OCI-LY3 (cell line): ENCODE measurements at regions not wholly inside any gene's neighbourhood (a gene's known extent, or its start where the extent isn't known, plus 50 kb on each side); places are given as distances from the start of the nearest gene placed in this dataset.

Source experiments
- H2AFZ ChIP-seq: fragments of 200-600, 300-600 bp; shearing (Covaris generic); 2 replicates; pipeline ENCODE4 v1.6.0; 2014; ENCODE audit warnings: antibody characterized with exemption, low read depth, low read length
- H3K27ac ChIP-seq: fragments of 200-600, 300-600 bp; sonication (generic); 2 replicates; pipeline ENCODE4 v1.5.1; 2014; ENCODE audit warnings: mild to moderate bottlenecking, low read length, moderate library complexity, mixed read lengths
- H3K27me3 ChIP-seq: fragments of 200-600, 300-600 bp; sonication (generic); 2 replicates; pipeline ENCODE4 v1.6.1; 2014; ENCODE audit warnings: low read depth, low read length, mixed read lengths
- H3K36me3 ChIP-seq: fragments of 200-600, 300-600 bp; sonication (generic); replicated peaks from 2 replicates; pipeline ENCODE3; 2014; ENCODE audit warnings: low read depth, low read length, mixed read lengths
- H3K4me1 ChIP-seq: fragments of 300-600, 200-600 bp; sonication (generic); 2 replicates; pipeline ENCODE4 v1.6.1; 2014; ENCODE audit warnings: low read length, mixed read lengths
- H3K4me2 ChIP-seq: fragments of 200-600, 300-600 bp; sonication (generic); 2 replicates; pipeline ENCODE4 v1.6.1; 2014; ENCODE audit warnings: low read length, mixed read lengths
- H3K4me3 ChIP-seq: fragments of 300-600, 200-600 bp; sonication (generic); 2 replicates; pipeline ENCODE4 v1.5.1; 2014; ENCODE audit warnings: antibody characterized with exemption, mild to moderate bottlenecking, low read length, moderate library complexity
- H3K79me2 ChIP-seq: fragments of 300-600, 200-600 bp; shearing (Covaris generic); 2 replicates; pipeline ENCODE4 v1.6.1; 2014; ENCODE audit warnings: mild to moderate bottlenecking, low read length, mixed read lengths
- H3K9ac ChIP-seq: fragments of 300-600, 200-600 bp; shearing (Covaris generic); 2 replicates; pipeline ENCODE4 v1.6.0; 2014; ENCODE audit warnings: mild to moderate bottlenecking, low read length, moderate library complexity
- H3K9me3 ChIP-seq: fragments of 200-600, 300-600 bp; shearing (Covaris generic); 2 replicates; pipeline ENCODE4 v1.6.1; 2014; ENCODE audit warnings: low read length, mixed read lengths; ENCODE audit not compliant: insufficient read depth
- H4K20me1 ChIP-seq: fragments of 200-600, 300-600 bp; sonication (generic); 2 replicates; pipeline ENCODE4 v1.6.1; 2016; ENCODE audit warnings: low read length, mixed read lengths; ENCODE audit not compliant: insufficient read depth
- CTCF ChIP-seq: fragments of 200-600, 300-600 bp; sonication (generic); IDR thresholded peaks from 2 replicates; pipeline ENCODE4 v1.5.1; 2014; ENCODE audit warnings: antibody characterized with exemption, low read length, low read depth
- EZH2phosphoT487 ChIP-seq: fragments of 200-600 bp; shearing (Covaris generic); IDR thresholded peaks from 2 replicates; pipeline ENCODE4 v1.6.1; 2018; ENCODE audit warnings: antibody characterized with exemption, mixed run types, low read depth

DNA sequence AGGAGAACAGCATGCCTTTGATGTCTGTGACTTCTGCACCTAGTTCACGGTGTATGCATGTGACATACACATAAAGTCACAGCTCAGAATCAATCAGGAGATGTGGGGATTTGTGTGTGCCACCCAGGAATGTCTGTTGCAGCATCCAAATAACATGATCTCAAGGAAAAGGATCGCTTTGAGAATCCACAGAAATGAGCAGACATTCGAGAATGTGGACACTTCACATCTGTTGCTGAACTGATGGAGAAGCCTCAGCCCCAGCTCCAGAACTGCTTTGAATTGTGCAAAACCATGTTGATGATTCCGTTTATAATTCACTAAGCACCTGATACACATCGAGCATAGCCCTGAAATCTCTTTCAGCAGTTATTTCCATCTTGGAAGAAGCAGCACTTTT is 208.6 kb downstream of the CMPK2 start:
- Histone ChIP-seq H3K27ac (no peak overlapping the region), H3K4me1 (no peaks in the 10 kb centered on the region), H3K9me3 (no peaks in the 10 kb centered on the region), H3K4me3 (no peak overlapping the region), H3K9ac (no peak overlapping the region), H4K20me1 (no peaks in the 10 kb centered on the region), H2AFZ (no peak overlapping the region), H3K36me3 (no peaks in the 10 kb centered on the region), H3K27me3 (no peaks in the 10 kb centered on the region), H3K79me2 (no peaks in the 10 kb centered on the region), H3K4me2 (no peak overlapping the region)
- TF ChIP-seq CTCF (no peak), EZH2phosphoT487 (no peak)

DNA sequence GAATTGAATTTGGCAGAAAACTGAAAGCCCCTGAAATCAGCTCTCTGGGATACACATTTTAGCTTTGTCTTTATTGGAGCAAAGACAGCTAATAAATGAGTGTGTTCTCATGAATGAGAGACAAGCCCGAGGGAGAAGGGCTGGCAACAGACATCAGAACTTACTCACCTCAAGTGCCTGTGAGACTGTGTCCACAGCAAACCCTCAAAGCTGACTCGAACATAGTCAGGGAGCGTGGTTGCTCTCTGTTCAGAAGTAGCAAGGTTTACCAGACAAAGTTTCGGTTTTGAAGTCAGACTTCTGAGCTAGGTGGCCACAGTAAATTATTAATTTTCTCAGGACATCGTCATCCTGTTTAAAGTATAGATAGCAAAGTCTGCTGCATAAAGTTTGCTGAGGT is 207.9 kb downstream of the CMPK2 start:
- H4K20me1 ChIP-seq, result no peaks in the 10 kb centered on the region
- H3K4me3 ChIP-seq, result no peak overlapping the region
- H3K27me3 ChIP-seq, result no peaks in the 10 kb centered on the region
- no peak for TF ChIP-seq EZH2phosphoT487
- no peak for TF ChIP-seq CTCF
- no peak overlapping the region for H2AFZ ChIP-seq
- no peak overlapping the region for H3K9ac ChIP-seq
- no peak overlapping the region for H3K4me2 ChIP-seq
- H3K9me3 ChIP-seq, result no peaks in the 10 kb centered on the region
- H3K36me3 ChIP-seq, result no peaks in the 10 kb centered on the region
- no peaks in the 10 kb centered on the region for H3K79me2 ChIP-seq
- no peaks in the 10 kb centered on the region for H3K4me1 ChIP-seq
- H3K27ac ChIP-seq, result no peak overlapping the region

GRCh38 chr2:6664332-6665061 is 201.2 kb downstream of the CMPK2 start:
- no peak overlapping the region for H3K4me2 ChIP-seq
- no peaks in the 10 kb centered on the region for H3K9me3 ChIP-seq
- no peaks in the 10 kb centered on the region for H3K79me2 ChIP-seq
- no peaks in the 10 kb centered on the region for H3K27me3 ChIP-seq
- no peak for TF ChIP-seq EZH2phosphoT487
- TF ChIP-seq CTCF, result no peak
- no peak overlapping the region for H3K27ac ChIP-seq
- no peak overlapping the region for H3K9ac ChIP-seq
- H3K36me3 ChIP-seq, result no peaks in the 10 kb centered on the region
- no peak overlapping the region for H2AFZ ChIP-seq
- no peaks in the 10 kb centered on the region for H3K4me1 ChIP-seq
- H3K4me3 ChIP-seq, result no peak overlapping the region
- no peaks in the 10 kb centered on the region for H4K20me1 ChIP-seq

GRCh38 chr2:6665093-6666045 is 200.3 kb downstream of the CMPK2 start:
- Histone ChIP-seq H3K4me2 (no peak overlapping the region), H3K36me3 (no peaks in the 10 kb centered on the region), H3K9me3 (no peaks in the 10 kb centered on the region), H3K9ac (no peak overlapping the region), H3K4me1 (no peaks in the 10 kb centered on the region), H3K27ac (no peak overlapping the region), H3K4me3 (no peak overlapping the region), H2AFZ (no peak overlapping the region), H3K79me2 (no peaks in the 10 kb centered on the region), H3K27me3 (no peaks in the 10 kb centered on the region), H4K20me1 (no peaks in the 10 kb centered on the region)
- no peak for TF ChIP-seq EZH2phosphoT487
- TF ChIP-seq CTCF, result no peak
